ENCODE measurements at regions not wholly inside any gene's neighbourhood (a gene's known extent, or its start where the extent isn't known, plus 50 kb on each side); places are given as distances from the start of the nearest gene placed in this dataset.

- no peak for TF ChIP-seq CTCF (conservative IDR thresholded peaks at IDR 0.05; ENCODE audit: low read length)
- no peak for TF ChIP-seq EZH2phosphoT487 (IDR thresholded peaks at IDR 0.05; ENCODE audit: borderline replicate concordance, low read depth, low read length)
Measured at GRCh38 chr11:113570906-113571305, 95.7 kb upstream of the DRD2 start.

All from OCI-LY7 (cell line).